IMR-90 (cell line): ENCODE measurements at regions not wholly inside any gene's neighbourhood (a gene's known extent, or its start where the extent isn't known, plus 50 kb on each side); places are given as distances from the start of the nearest gene placed in this dataset.

ENCODE experiments used
- ATAC-seq: fragments of 200-7000 bp; cut with Tn5 transposase; 2 replicates; pipeline ENCODE4 v1.9.1; 2020; ENCODE audit warnings: low read depth, mild to moderate bottlenecking, moderate library complexity
- BruUV-seq: library from RNA; stranded (reverse); fragments of 400-500 nt; replicated peaks from 2 replicates; lab custom pipeline; 2021; lab: Mats Ljungman, UMichigan
- CTCF ChIA-PET: fragments of 300-600 bp; formaldehyde crosslinking; extraction: SDS; loops from one replicate; lab custom pipeline; 2021; ENCODE audit warnings: antibody characterized with exemption; lab: Yijun Ruan, JAX
- POLR2A ChIA-PET: fragments of 300-600 bp; sonication (Branson Sonifier 250); formaldehyde crosslinking; loops from one replicate; lab custom pipeline; 2022; ENCODE audit warnings: antibody characterized with exemption; ENCODE audit not compliant: unreplicated experiment; lab: Charles Lee
- DNase-seq: peaks from one replicate; pipeline ENCODE4 v3.0.0; 2013
- H2AFZ ChIP-seq: replicated peaks from 2 replicates; pipeline ENCODE3; 2013; ENCODE audit warnings: low read length, mild to moderate bottlenecking; ENCODE audit not compliant: poor library complexity
- H2AK5ac ChIP-seq: 2 replicates; pipeline ENCODE4 v1.6.1; 2013; ENCODE audit warnings: low read depth, low read length, inconsistent platforms
- H2AK9ac ChIP-seq: replicated peaks from 2 replicates; pipeline ENCODE3; 2013; ENCODE audit warnings: mild to moderate bottlenecking, low read depth, low read length, moderate library complexity; ENCODE audit not compliant: poor library complexity
- H2BK120ac ChIP-seq: 2 replicates; pipeline ENCODE4 v1.6.1; 2013; ENCODE audit warnings: low read depth, low read length, inconsistent platforms
- H2BK15ac ChIP-seq: 3 replicates; pipeline ENCODE4 v1.6.1; 2013; ENCODE audit warnings: low read depth, low read length, inconsistent platforms
- H2BK20ac ChIP-seq: 2 replicates; pipeline ENCODE4 v1.6.1; 2013; ENCODE audit warnings: low read depth, mild to moderate bottlenecking, inconsistent platforms, low read length, moderate library complexity
- H2BK5ac ChIP-seq: 2 replicates; pipeline ENCODE4 v1.6.1; 2013; ENCODE audit warnings: mild to moderate bottlenecking, low read depth, low read length, inconsistent platforms; ENCODE audit not compliant: poor library complexity, severe bottlenecking
- H3K14ac ChIP-seq: replicated peaks from 2 replicates; pipeline ENCODE4 v1.6.1; 2013; ENCODE audit warnings: low read depth, low read length, inconsistent platforms
- H3K18ac ChIP-seq: 2 replicates; pipeline ENCODE4 v1.6.1; 2013; ENCODE audit warnings: low read depth, low read length, control low read depth
- H3K23ac ChIP-seq: 2 replicates; pipeline ENCODE4 v1.6.1; 2013; ENCODE audit warnings: low read depth, low read length, inconsistent platforms
- H3K27ac ChIP-seq: 2 replicates; pipeline ENCODE4 v1.5.1; 2013; ENCODE audit warnings: mild to moderate bottlenecking, control low read depth, low read length; ENCODE audit not compliant: insufficient read depth
- H3K27me3 ChIP-seq: 2 replicates; pipeline ENCODE4 v1.6.1; 2013; ENCODE audit warnings: low read length; ENCODE audit not compliant: control insufficient read depth, insufficient read depth
- H3K36me3 ChIP-seq: 2 replicates; pipeline ENCODE4 v1.6.1; 2013; ENCODE audit warnings: low read length, mixed read lengths; ENCODE audit not compliant: control insufficient read depth, insufficient read depth
- H3K4ac ChIP-seq: 2 replicates; pipeline ENCODE4 v1.6.1; 2013; ENCODE audit warnings: low read depth, low read length, inconsistent platforms
- H3K4me1 ChIP-seq: 2 replicates; pipeline ENCODE4 v1.6.1; 2013; ENCODE audit warnings: low read length, mixed read lengths; ENCODE audit not compliant: control insufficient read depth, insufficient read depth
- H3K4me2 ChIP-seq: 2 replicates; pipeline ENCODE4 v1.6.1; 2013; ENCODE audit warnings: low read depth, mild to moderate bottlenecking, control low read depth, low read length, moderate library complexity
- H3K4me3 ChIP-seq: 2 replicates; pipeline ENCODE4 v1.5.1; 2013; ENCODE audit warnings: low read depth, mild to moderate bottlenecking, control low read depth, low read length, moderate library complexity; ENCODE audit not compliant: insufficient read depth
- H3K56ac ChIP-seq: 2 replicates; pipeline ENCODE4 v1.6.1; 2013; ENCODE audit warnings: low read length, inconsistent platforms; ENCODE audit not compliant: insufficient read depth; ENCODE audit errors: extremely low read depth
- H3K79me1 ChIP-seq, 2 experiments: 2 replicates each; pipeline ENCODE4 v1.6.1; 2013; ENCODE audit warnings: low read length in 2 of 2, inconsistent platforms in 1 of 2, low read depth in 1 of 2
- H3K9ac ChIP-seq: 2 replicates; pipeline ENCODE4 v1.6.1; 2013; ENCODE audit warnings: low read depth, low read length, control low read depth
- H3K9me1 ChIP-seq: 2 replicates; pipeline ENCODE4 v1.6.1; 2013; ENCODE audit warnings: low read length, inconsistent platforms; ENCODE audit not compliant: insufficient read depth
- H3K9me3 ChIP-seq: 2 replicates; pipeline ENCODE4 v1.6.1; 2013; ENCODE audit warnings: low read length; ENCODE audit not compliant: control insufficient read depth, insufficient read depth
- H4K20me1 ChIP-seq: 2 replicates; pipeline ENCODE4 v1.6.1; 2013; ENCODE audit warnings: low read length, inconsistent platforms; ENCODE audit not compliant: insufficient read depth
- H4K5ac ChIP-seq: 2 replicates; pipeline ENCODE4 v1.6.1; 2013; ENCODE audit warnings: mild to moderate bottlenecking, low read depth, low read length, control low read depth
- H4K8ac ChIP-seq, 2 experiments: 2 replicates each; pipeline ENCODE4 v1.6.1; 2013; ENCODE audit warnings: low read depth in 2 of 2, low read length in 2 of 2, control low read depth in 1 of 2, inconsistent platforms in 1 of 2
- H4K91ac ChIP-seq: 2 replicates; pipeline ENCODE4 v1.6.1; 2013; ENCODE audit warnings: low read depth, low read length, inconsistent platforms; ENCODE audit not compliant: insufficient read depth
- CEBPB ChIP-seq: IDR thresholded peaks from 2 replicates; pipeline ENCODE4 v1.6.1; 2012; ENCODE audit warnings: low read depth, low read length, improper control_type of control experiment
- CTCF ChIP-seq: conservative IDR thresholded peaks from 2 replicates; pipeline ENCODE4 v1.5.1; 2012; ENCODE audit warnings: mild to moderate bottlenecking, low read depth, low read length, improper control_type of control experiment
- ELK1 ChIP-seq: fragments of 150-350 bp; IDR thresholded peaks from 2 replicates; pipeline ENCODE4 v1.6.1; 2016; ENCODE audit warnings: low read depth, mild to moderate bottlenecking, low read length, moderate library complexity, borderline replicate concordance
- RAD21 ChIP-seq: IDR thresholded peaks from 2 replicates; pipeline ENCODE4 v1.6.1; 2012; ENCODE audit warnings: low read length, improper control_type of control experiment
- RCOR1 ChIP-seq: IDR thresholded peaks from 2 replicates; pipeline ENCODE4 v1.6.1; 2012; ENCODE audit warnings: mild to moderate bottlenecking, low read length, improper control_type of control experiment; ENCODE audit not compliant: insufficient replicate concordance
- WGBS, 2 experiments: methylation state at CpG; one replicate each; pipeline versions ENCODE4 v1.1.5 to v1.1.7; 2013; ENCODE audit warnings: missing lambda C conversion rate in 2 of 2; ENCODE audit not compliant: insufficient read length in 1 of 2; ENCODE audit errors: extremely low coverage in 2 of 2; 5-methylcytosine and 5-hydroxymethylcytosine counted together
- dilution Hi-C: fragments of 300-500 bp; cut with HindIII; formaldehyde crosslinking; loops from one replicate; pipeline ENCODE4 v1.14.3; 2018; ENCODE audit warnings: low sequenced_read_pairs; ENCODE audit not compliant: unreplicated experiment
- in situ Hi-C: fragments of 300-500 bp; cut with MboI; formaldehyde crosslinking; loops from 3 replicates; pipeline ENCODE4 v1.14.3; 2019; ENCODE audit warnings: low sequenced_read_pairs, inconsistent platforms, mixed read lengths
- intact Hi-C: fragments of 100-400 bp; cut with micrococcal nuclease; formaldehyde crosslinking; loops from 2 replicates; pipeline ENCODE4 v1.10.0; 2022

- Histone ChIP-seq H3K27me3 (no peaks in the 10 kb centered on the region), H3K23ac (no peak overlapping the region), H2AK9ac (no peak overlapping the region), H3K9me1 (no peaks in the 10 kb centered on the region), H2BK5ac (no peak overlapping the region), H3K4me3 (no peak overlapping the region), H3K56ac (no peak overlapping the region), H2AK5ac (no peak overlapping the region), H3K27ac (no peak overlapping the region), H3K79me1 (no peaks in the 10 kb centered on the region), H3K14ac (no peak overlapping the region), H3K36me3 (no peaks in the 10 kb centered on the region), H3K4me1 (no peaks in the 10 kb centered on the region), H2BK20ac (no peak overlapping the region), H3K18ac (no peak overlapping the region), H4K91ac (no peak overlapping the region), H4K8ac (no peak overlapping the region), H2BK15ac (no peak overlapping the region), H2BK120ac (no peak overlapping the region), H3K4ac (no peak overlapping the region), H3K4me2 (no peak overlapping the region), H2AFZ (no peak overlapping the region), H3K9me3 (peaks cover 6% of the 10 kb centered on the region; the same call in 1 of the 2 replicates), H3K9ac (no peak overlapping the region), H4K5ac (no peak overlapping the region), H4K20me1 (no peaks in the 10 kb centered on the region)
- no CpG with 5 or more reads among the region's 10 CpGs for whole genome bisulfite sequencing, 2 experiments
- ATAC-seq (no peak), DNase-seq (no peak)
- in situ Hi-C loops: no loop called here
- dilution Hi-C loops: no loop called here
- BruUV-seq: no TSS peak
- intact Hi-C loops: no loop called here
- no peak for TF ChIP-seq ELK1
- no peak for TF ChIP-seq RAD21
- TF ChIP-seq RCOR1: no peak
- TF ChIP-seq CEBPB: no peak
- TF ChIP-seq CTCF: no peak
- ChIA-PET CTCF (no interaction called here), POLR2A (no interaction called here)
Measured at GRCh38 chr13:56886398-56886797, 254.3 kb upstream of the PRR20A start.
